ENCODE measurements at regions not wholly inside any gene's neighbourhood (a gene's known extent, or its start where the extent isn't known, plus 50 kb on each side); places are given as distances from the start of the nearest gene placed in this dataset.
"Not testable (repeated sequence)": the region's sequence is repeated elsewhere in the genome, so short reads cannot be mapped to it uniquely, and the experiment has no call there.

GRCh38 chr12:70070494-70071007, 172.7 kb upstream of the CNOT2 start:
- DNase-seq = no peak

- no peak for DNase-seq
Measured at GRCh38 chr12:70074510-70074909, 168.7 kb upstream of the CNOT2 start.

- DNase-seq = no peak
Measured at GRCh38 chr12:70077441-70077840, 165.8 kb upstream of the CNOT2 start.

GRCh38 chr12:70078161-70078560, 165.1 kb upstream of the CNOT2 start:
- DNase-seq = no peak

GRCh38 chr12:70080566-70080965, 162.7 kb upstream of the CNOT2 start:
- no peak for DNase-seq

- DNase-seq = no peak
Measured at GRCh38 chr12:70082997-70083676, 160.1 kb upstream of the CNOT2 start.

- DNase-seq = no peak
Measured at GRCh38 chr12:70083677-70084020, 159.6 kb upstream of the CNOT2 start.

GRCh38 chr12:70086372-70086771, 156.9 kb upstream of the CNOT2 start:
- not testable (repeated sequence) for DNase-seq

GRCh38 chr12:70091021-70091521, 152.2 kb upstream of the CNOT2 start:
- DNase-seq = no peak

GRCh38 chr12:70094467-70094866, 148.8 kb upstream of the CNOT2 start:
- DNase-seq = no peak

GRCh38 chr12:70096759-70097410, 146.3 kb upstream of the CNOT2 start:
- DNase-seq = peak in 1 of 5 experiments; percentile 15

- no peak for DNase-seq
Measured at GRCh38 chr12:70101064-70101463, 142.2 kb upstream of the CNOT2 start.

- no peak for DNase-seq
Measured at GRCh38 chr12:70106347-70106746, 136.9 kb upstream of the CNOT2 start.

- DNase-seq = no peak
Measured at GRCh38 chr12:70110085-70110484, 133.1 kb upstream of the CNOT2 start.

- no peak for DNase-seq
Measured at GRCh38 chr12:70117670-70118069, 125.6 kb upstream of the CNOT2 start.

- no peak for DNase-seq
Measured at GRCh38 chr12:70120970-70121369, 122.3 kb upstream of the CNOT2 start.

- no peak for DNase-seq
Measured at GRCh38 chr12:70121562-70121961, 121.7 kb upstream of the CNOT2 start.

GRCh38 chr12:70122804-70123203, 120.4 kb upstream of the CNOT2 start:
- DNase-seq = no peak

- DNase-seq = no peak
Measured at GRCh38 chr12:70149013-70149412, 94.2 kb upstream of the CNOT2 start.

- no peak for DNase-seq
Measured at GRCh38 chr12:70149665-70150064, 93.6 kb upstream of the CNOT2 start.

- DNase-seq = no peak
Measured at GRCh38 chr12:70150230-70150629, 93.0 kb upstream of the CNOT2 start.

- no peak for DNase-seq
Measured at GRCh38 chr12:70151993-70152392, 91.2 kb upstream of the CNOT2 start.

GRCh38 chr12:70154087-70154638, 89.1 kb upstream of the CNOT2 start:
- DNase-seq = no peak
